ENCODE measurements at regions not wholly inside any gene's neighbourhood (a gene's known extent, or its start where the extent isn't known, plus 50 kb on each side); places are given as distances from the start of the nearest gene placed in this dataset.

- TF ChIP-seq EZH2 (optimal IDR thresholded peaks at IDR 0.05; ENCODE audit: low read depth, low read length) (no peak), EZH2phosphoT487 (IDR thresholded peaks at IDR 0.05; ENCODE audit: low read length) (no peak)
These were observed 280.8 kb downstream of the SHQ1 start for GRCh38 chr3:72567474-72567873.
